Stimulated activated memory B cell treated with anti-CD40 and anti-IgM and Interleukin-4, amounts not matched to agents 10 μg/mL and 1 μg/mL and 100 μg/mL, for 72 hours (primary cell): ENCODE measurements at regions not wholly inside any gene's neighbourhood (a gene's known extent, or its start where the extent isn't known, plus 50 kb on each side); places are given as distances from the start of the nearest gene placed in this dataset.

Experiments
- ATAC-seq: fragments of 150-1000 bp; cut with Tn5 transposase; 2 replicates; pipeline ENCODE4 v1.10.0; 2021
- H3K27ac Mint-ChIP-seq: one replicate; pipeline ENCODE4 v1.8.0; 2022; ENCODE audit warnings: mild to moderate bottlenecking, mixed read lengths
- H3K27me3 Mint-ChIP-seq: one replicate; pipeline ENCODE4 v1.8.0; 2022; ENCODE audit warnings: mixed read lengths
- H3K36me3 Mint-ChIP-seq: one replicate; pipeline ENCODE4 v1.8.0; 2022; ENCODE audit warnings: mixed read lengths
- H3K4me1 Mint-ChIP-seq: one replicate; pipeline ENCODE4 v1.8.0; 2022; ENCODE audit warnings: mixed read lengths
- H3K4me3 Mint-ChIP-seq: one replicate; pipeline ENCODE4 v1.8.0; 2022; ENCODE audit warnings: mild to moderate bottlenecking, moderate library complexity, mixed read lengths
- H3K9me3 Mint-ChIP-seq: one replicate; pipeline ENCODE4 v1.8.0; 2022; ENCODE audit warnings: mixed read lengths

DNA sequence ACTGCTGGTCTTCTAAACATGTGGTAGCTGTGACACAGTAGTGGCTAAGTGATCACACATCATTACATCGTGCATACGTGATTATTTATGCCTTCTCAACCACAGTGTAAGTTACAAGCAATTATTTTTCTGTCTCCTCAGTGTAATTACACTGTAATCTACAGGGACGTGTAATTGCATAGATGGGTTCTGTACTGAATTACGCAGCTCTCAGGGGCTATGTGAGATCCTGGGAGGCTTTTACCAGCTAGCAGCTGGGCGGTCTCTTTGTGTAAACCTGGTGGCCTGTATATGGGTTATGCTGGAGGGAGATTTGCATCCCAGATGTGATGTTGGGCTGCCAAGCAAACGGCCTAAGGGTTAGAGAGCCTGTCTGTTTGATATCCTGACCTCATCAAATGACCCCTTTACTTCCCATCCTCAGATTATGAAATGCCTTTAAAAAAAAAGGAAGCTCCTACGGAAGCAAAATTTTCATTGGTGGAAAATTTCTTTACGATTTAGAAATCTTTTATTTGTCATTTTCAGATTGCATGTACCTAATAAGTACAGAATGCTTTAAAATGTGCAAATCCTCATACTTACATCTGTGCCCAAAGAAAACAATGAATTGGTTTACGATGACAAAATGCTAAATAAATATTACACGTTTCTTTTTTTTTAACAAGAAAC is 402.8 kb upstream of the JAG1 start:
- H3K9me3 Mint-ChIP-seq = peaks cover 8% of the 10 kb centered on the region
- no peak overlapping the region for H3K27ac Mint-ChIP-seq
- no peak for ATAC-seq
- no peaks in the 10 kb centered on the region for H3K27me3 Mint-ChIP-seq
- no peak overlapping the region for H3K4me3 Mint-ChIP-seq
- no peaks in the 10 kb centered on the region for H3K36me3 Mint-ChIP-seq
- no peaks in the 10 kb centered on the region for H3K4me1 Mint-ChIP-seq

DNA sequence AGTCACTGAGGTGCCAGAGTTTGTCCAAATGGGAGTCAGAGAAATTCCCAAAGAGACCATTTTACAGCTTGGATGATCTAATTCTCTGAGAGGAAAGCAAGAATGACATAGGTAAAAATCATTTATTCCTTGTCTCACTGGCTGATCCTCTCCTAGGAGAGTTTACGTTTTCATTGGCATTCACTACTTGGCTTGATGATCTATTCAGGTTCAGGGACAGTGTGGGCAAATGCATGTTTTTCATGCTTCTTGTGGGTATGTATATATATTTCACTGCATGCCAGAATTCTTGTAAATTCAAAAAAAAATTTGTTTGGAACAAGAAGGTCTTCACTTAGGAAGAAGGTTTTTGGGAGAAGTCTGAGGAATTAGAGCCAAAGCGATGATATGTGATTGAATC is 403.4 kb upstream of the JAG1 start:
- Mint-ChIP-seq H3K27ac (no peak overlapping the region), H3K4me3 (no peak overlapping the region), H3K9me3 (peaks cover 2% of the 10 kb centered on the region), H3K27me3 (no peaks in the 10 kb centered on the region), H3K36me3 (no peaks in the 10 kb centered on the region), H3K4me1 (no peaks in the 10 kb centered on the region)
- ATAC-seq = no peak

DNA sequence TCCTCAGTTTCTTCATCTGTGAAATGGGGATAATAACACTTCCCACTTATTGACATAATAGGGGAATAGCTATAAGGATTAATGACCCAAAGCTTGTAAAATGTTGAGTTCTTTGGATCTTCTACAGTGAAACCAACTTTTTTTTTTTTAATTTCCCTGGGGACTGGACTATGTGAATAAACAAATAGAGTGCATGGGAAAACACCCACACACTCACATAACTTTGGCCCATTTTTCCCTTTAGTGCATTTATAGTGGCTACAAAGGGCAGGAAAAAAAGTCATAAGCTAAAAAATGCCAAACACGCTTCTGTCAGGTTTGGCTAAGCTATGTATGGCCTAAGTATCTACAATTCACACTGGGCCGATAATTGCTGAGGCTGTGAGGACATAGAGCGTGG is 406.2 kb upstream of the JAG1 start:
- no peak for ATAC-seq
- no peaks in the 10 kb centered on the region for H3K4me1 Mint-ChIP-seq
- no peak overlapping the region for H3K4me3 Mint-ChIP-seq
- H3K27ac Mint-ChIP-seq = no peak overlapping the region
- H3K9me3 Mint-ChIP-seq = peaks cover 4% of the 10 kb centered on the region
- no peaks in the 10 kb centered on the region for H3K36me3 Mint-ChIP-seq
- H3K27me3 Mint-ChIP-seq = no peaks in the 10 kb centered on the region

DNA sequence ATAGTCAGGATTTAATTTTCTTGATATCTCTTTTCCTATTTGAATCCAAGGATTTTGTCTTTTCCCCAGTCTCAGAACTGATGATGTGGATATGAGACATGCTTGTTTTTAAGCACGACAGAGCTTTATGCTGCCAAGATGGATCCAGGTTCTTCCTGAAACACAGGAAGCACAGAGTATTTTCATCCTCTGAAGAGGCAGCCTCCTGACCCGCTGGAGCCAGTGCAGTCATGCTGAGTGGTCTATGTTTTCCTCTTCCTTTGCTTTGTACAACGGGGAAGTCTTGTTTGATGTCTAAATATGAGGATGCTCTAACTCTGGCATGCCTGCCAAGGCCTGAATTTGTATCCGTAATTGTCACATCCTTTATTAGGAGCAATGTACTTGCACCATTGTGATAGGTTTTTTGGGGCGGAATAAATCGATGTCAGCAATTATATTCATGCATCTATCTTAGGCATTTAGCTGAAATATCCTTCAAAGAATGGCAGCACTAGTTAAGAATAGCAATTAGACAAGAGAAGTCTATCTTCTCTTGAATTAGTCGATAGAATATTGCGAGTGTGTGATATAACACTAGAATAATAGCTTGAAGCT is 407.1 kb upstream of the JAG1 start:
- Mint-ChIP-seq H3K36me3 (no peaks in the 10 kb centered on the region), H3K27ac (no peak overlapping the region)

DNA sequence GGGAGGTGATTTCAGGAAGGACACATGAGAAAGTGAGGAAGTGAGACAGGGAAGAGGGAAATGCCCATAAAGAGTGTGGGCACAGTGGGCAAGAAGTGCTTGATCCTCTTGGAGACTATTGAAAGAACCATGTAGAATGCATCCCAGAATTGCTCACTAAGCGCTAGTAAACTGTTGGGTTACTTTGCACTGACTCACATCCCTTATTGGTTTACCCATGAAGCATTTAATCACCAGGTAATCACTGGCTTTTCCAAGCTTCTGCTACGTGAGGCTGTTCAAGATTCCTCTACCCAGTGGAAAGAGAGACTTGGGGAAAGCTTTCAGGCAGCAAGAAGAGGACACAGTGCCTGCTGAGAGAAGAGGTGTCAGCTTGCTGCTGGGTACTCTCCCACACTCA is 410.0 kb upstream of the JAG1 start:
- H3K27me3 Mint-ChIP-seq = no peaks in the 10 kb centered on the region
- no peaks in the 10 kb centered on the region for H3K4me1 Mint-ChIP-seq
- no peak overlapping the region for H3K27ac Mint-ChIP-seq
- ATAC-seq = no peak
- H3K36me3 Mint-ChIP-seq = no peaks in the 10 kb centered on the region
- H3K4me3 Mint-ChIP-seq = no peak overlapping the region
- peaks cover 6% of the 10 kb centered on the region for H3K9me3 Mint-ChIP-seq

More for the DNA sequence above, 407.1 kb upstream of the JAG1 start:
- Mint-ChIP-seq H3K27me3 (no peaks in the 10 kb centered on the region), H3K9me3 (peaks cover 4% of the 10 kb centered on the region), H3K4me3 (no peak overlapping the region), H3K4me1 (no peaks in the 10 kb centered on the region)
- no peak for ATAC-seq

DNA sequence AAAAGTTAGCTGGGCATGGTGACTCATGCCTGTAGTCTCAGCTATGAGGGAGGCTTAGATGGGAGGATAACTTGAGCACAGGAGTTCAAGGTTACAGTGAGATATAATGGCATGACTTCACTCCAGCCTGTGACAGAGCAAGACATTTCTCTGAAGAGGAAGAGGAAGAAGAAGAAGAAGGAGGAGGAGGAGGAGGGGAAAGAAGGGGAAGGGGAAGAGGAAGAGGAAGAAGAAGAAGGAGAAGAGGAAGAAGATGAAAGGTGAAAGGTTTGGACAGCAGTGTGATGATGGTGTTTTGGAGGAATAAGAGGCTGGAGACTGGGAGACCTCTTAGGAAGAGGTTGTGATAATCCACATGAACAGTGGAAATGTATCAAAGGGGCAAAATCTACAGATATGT is 410.7 kb upstream of the JAG1 start:
- Mint-ChIP-seq H3K9me3 (peaks cover 6% of the 10 kb centered on the region), H3K27ac (no peak overlapping the region), H3K27me3 (no peaks in the 10 kb centered on the region), H3K4me1 (no peaks in the 10 kb centered on the region), H3K4me3 (no peak overlapping the region), H3K36me3 (no peaks in the 10 kb centered on the region)
- no peak for ATAC-seq

DNA sequence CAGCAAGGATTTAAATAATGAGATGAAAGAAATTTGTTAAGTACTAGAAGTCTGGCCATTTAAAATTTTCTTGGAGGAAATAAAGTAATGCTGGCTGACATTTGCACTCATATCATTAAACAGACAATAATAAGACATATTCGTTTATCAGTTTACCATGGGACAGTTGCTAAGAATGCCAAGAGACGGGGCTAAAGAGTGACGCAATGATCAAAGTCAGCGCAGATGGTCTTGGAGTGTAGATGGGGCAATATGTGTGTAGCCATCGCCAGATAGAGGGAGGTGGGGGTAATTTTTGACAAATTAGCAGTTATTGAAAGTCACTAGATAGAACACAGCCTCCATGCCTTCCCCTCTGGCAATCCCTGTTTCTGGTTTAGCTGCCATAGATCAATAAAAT is 413.2 kb upstream of the JAG1 start:
- no peak overlapping the region for H3K27ac Mint-ChIP-seq
- no peaks in the 10 kb centered on the region for H3K27me3 Mint-ChIP-seq
- H3K4me3 Mint-ChIP-seq = no peak overlapping the region
- peaks cover 11% of the 10 kb centered on the region for H3K9me3 Mint-ChIP-seq
- H3K4me1 Mint-ChIP-seq = no peaks in the 10 kb centered on the region
- no peak for ATAC-seq
- no peaks in the 10 kb centered on the region for H3K36me3 Mint-ChIP-seq

DNA sequence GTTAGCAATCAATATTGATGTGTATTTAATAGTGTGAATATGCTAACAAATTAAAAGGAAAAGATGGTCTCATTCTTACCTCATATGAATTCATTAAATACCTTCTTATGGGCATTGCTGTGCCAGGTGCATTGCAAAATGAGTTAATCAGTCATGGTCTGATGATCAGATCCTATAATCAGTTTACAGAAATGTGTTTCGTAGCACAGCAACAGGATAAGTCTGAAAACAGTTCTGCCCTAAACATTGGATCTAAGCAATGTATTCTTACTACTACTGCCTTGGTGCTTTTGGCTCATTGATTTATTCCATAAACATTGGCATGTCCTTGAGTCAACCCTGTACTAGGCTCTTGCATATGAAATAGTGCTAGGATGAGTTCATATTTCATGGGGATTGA is 417.0 kb upstream of the JAG1 start:
- no peak overlapping the region for H3K27ac Mint-ChIP-seq
- no peaks in the 10 kb centered on the region for H3K27me3 Mint-ChIP-seq
- peaks cover 7% of the 10 kb centered on the region for H3K9me3 Mint-ChIP-seq
- no peaks in the 10 kb centered on the region for H3K36me3 Mint-ChIP-seq
- H3K4me1 Mint-ChIP-seq = no peaks in the 10 kb centered on the region
- no peak overlapping the region for H3K4me3 Mint-ChIP-seq
- ATAC-seq = no peak

DNA sequence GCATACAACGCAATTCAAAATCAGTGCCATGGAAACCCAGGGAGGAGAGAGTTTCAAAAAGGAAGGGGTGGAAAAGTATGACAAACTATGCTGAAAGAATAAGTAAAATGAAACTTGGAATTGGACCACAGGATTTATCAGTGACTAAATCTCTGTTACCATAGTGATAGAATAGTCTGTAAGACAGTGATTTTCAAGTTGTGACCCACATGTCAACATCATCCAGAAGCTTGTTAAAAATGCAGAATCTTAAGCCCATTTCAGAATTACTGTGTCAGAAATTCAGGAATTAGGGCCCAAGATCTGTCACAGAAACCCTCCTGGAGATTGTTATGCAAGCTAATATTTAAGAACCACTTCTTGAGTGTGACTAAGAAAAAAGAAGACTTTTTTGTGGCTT is 417.7 kb upstream of the JAG1 start:
- H3K36me3 Mint-ChIP-seq = no peaks in the 10 kb centered on the region
- no peak overlapping the region for H3K4me3 Mint-ChIP-seq
- H3K27ac Mint-ChIP-seq = no peak overlapping the region
- no peaks in the 10 kb centered on the region for H3K27me3 Mint-ChIP-seq
- peaks cover 11% of the 10 kb centered on the region for H3K9me3 Mint-ChIP-seq
- ATAC-seq = no peak
- no peaks in the 10 kb centered on the region for H3K4me1 Mint-ChIP-seq

DNA sequence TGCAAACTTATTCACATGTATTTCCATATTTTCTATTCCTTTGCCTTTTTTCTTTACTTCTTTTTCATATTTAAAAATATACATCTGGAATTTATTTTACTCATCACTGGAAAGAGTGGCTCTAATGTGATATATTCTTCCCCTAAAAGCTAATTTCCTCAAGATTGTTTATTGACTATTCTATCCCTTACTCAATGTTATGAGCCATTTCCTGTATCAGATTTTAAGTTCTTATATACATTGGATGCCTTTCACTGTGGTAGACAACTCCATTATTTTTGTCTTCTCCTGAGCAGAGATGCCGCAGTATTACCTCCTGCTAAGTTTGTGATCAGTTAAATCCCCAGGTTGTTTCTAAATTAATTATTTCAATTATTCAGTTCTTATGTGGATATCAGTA is 418.4 kb upstream of the JAG1 start:
- no peak for ATAC-seq
- peaks cover 11% of the 10 kb centered on the region for H3K9me3 Mint-ChIP-seq
- H3K27me3 Mint-ChIP-seq = no peaks in the 10 kb centered on the region
- no peaks in the 10 kb centered on the region for H3K36me3 Mint-ChIP-seq
- H3K27ac Mint-ChIP-seq = no peak overlapping the region
- no peak overlapping the region for H3K4me3 Mint-ChIP-seq
- no peaks in the 10 kb centered on the region for H3K4me1 Mint-ChIP-seq

DNA sequence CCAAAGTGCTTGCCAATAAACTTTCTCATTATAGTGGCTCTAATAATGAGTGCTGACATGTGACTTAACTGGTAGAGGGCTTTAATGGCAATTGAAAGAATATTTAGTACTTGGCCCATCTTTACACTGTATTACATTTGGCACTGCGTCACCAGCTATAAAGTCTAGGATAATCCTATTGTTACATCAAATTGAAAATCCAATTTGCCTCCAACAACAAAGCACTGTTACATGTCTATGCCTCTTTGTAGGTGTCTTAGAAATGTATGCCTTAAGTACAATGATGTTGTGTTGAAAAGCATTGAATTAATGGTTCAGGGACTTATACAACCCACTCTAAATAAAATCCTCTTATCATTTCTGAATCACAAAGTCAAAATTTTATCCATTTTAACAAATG is 420.4 kb upstream of the JAG1 start:
- ATAC-seq = no peak
- Mint-ChIP-seq H3K27me3 (no peaks in the 10 kb centered on the region), H3K36me3 (no peaks in the 10 kb centered on the region), H3K9me3 (peaks cover 9% of the 10 kb centered on the region), H3K27ac (no peak overlapping the region), H3K4me3 (no peak overlapping the region), H3K4me1 (no peaks in the 10 kb centered on the region)

DNA sequence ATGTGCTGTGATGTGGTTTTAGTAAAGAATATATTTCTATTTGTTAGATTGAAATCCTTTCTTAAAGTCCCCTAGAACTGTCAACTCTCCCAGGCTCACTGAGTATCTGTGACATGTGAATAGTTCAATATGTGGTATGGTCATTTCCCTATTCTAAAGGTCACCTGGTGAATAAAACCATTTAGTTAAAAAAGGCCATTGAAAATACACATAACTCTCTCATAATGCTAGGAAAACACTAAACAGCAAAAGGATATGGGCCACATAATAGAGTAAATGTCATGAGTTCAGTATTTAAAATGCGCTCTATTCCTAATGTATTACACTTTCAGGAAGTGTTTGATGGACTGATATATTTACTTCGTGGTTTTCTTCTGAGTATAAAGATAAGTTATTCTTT is 420.9 kb upstream of the JAG1 start:
- H3K36me3 Mint-ChIP-seq = no peaks in the 10 kb centered on the region
- ATAC-seq = no peak
- no peak overlapping the region for H3K27ac Mint-ChIP-seq
- no peaks in the 10 kb centered on the region for H3K27me3 Mint-ChIP-seq
- no peaks in the 10 kb centered on the region for H3K4me1 Mint-ChIP-seq
- H3K9me3 Mint-ChIP-seq = peaks cover 9% of the 10 kb centered on the region
- H3K4me3 Mint-ChIP-seq = no peak overlapping the region

DNA sequence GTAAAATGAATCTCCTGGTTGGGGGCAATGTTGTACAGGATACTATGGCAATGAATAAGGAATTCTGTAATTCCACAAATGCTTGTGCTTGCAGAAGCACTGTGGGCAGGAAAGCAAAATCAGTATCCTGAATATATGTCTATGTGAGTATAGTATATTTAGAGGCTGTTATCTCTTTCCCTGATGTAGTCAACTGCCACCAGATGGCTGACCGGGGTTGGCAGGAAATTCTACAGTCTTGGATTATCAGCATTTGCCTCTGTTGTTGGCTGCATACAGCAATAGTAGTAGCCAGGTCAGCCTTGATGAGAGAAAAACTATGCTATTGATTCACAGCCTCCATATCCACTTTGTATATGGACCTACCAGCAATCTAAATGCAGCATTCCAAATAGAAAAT is 425.1 kb upstream of the JAG1 start:
- H3K9me3 Mint-ChIP-seq = peaks cover 4% of the 10 kb centered on the region
- no peak for ATAC-seq
- no peaks in the 10 kb centered on the region for H3K4me1 Mint-ChIP-seq
- no peaks in the 10 kb centered on the region for H3K27me3 Mint-ChIP-seq
- H3K4me3 Mint-ChIP-seq = no peak overlapping the region
- no peak overlapping the region for H3K27ac Mint-ChIP-seq
- H3K36me3 Mint-ChIP-seq = no peaks in the 10 kb centered on the region

DNA sequence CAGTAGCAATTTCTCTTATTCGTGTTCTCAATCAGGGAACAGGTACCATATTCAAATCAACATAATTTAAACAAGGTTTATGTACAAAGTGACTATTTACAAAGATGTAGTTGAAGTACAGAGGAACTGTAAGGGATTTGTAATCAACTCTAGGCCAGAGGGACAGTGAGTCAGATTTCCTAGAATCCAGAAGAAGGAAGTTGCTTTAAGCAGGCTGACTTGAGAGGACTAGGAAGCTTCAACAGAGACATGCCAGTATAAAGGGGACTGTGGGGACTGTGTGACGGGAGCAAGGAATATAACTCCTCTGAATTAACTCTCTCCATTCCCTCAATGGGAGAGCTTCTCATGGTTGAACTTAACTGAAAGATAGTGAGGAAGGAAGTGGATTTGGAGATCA is 427.4 kb upstream of the JAG1 start:
- H3K27ac Mint-ChIP-seq = no peak overlapping the region
- H3K4me1 Mint-ChIP-seq = no peaks in the 10 kb centered on the region
- H3K4me3 Mint-ChIP-seq = no peak overlapping the region
- no peak for ATAC-seq
- H3K27me3 Mint-ChIP-seq = no peaks in the 10 kb centered on the region
- peaks cover 6% of the 10 kb centered on the region for H3K9me3 Mint-ChIP-seq
- H3K36me3 Mint-ChIP-seq = no peaks in the 10 kb centered on the region

DNA sequence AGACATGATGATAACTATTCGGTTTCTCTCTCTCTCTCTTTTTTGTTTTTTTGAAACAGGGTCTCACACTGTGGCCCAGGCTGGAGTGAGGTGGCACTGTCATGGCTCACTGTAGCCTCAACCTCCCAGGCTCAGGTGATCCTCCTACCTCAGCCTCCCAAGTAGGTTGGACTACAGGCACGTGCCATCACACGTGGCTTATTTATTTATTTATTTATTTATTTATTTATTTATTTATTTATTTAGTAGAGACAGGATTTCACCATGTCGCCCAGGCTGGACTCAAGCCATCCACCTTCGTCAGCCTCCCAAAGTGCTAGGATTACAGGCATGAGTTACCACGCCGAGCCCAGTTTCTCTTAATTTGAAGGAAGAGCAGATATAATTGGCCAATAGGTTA is 427.9 kb upstream of the JAG1 start:
- Mint-ChIP-seq H3K27ac (no peak overlapping the region), H3K4me3 (no peak overlapping the region), H3K9me3 (peaks cover 5% of the 10 kb centered on the region), H3K27me3 (no peaks in the 10 kb centered on the region), H3K36me3 (no peaks in the 10 kb centered on the region), H3K4me1 (no peaks in the 10 kb centered on the region)
- ATAC-seq = no peak

DNA sequence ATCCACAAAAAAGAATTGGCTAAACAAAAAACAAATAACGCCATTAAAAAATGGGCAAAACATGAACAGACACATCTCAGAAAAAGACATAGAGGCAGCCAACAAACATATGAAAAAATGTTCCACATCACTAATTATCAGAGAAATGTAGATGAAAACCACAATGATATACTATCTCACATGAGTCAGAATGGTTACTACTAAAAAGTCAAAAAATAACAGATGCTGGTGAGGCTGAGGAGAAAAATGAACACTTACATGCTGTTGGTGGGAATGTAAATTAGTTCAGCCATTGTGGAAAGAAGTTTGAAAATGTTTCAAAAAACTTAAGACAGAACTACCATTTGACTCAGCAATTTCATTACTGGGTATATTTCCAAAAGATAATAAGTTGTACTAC is 430.1 kb upstream of the JAG1 start:
- ATAC-seq = no peak
- no peak overlapping the region for H3K27ac Mint-ChIP-seq
- no peaks in the 10 kb centered on the region for H3K4me1 Mint-ChIP-seq
- no peaks in the 10 kb centered on the region for H3K27me3 Mint-ChIP-seq
- no peak overlapping the region for H3K4me3 Mint-ChIP-seq
- H3K9me3 Mint-ChIP-seq = peaks cover 5% of the 10 kb centered on the region
- H3K36me3 Mint-ChIP-seq = no peaks in the 10 kb centered on the region
